ENCODE measurements at regions not wholly inside any gene's neighbourhood (a gene's known extent, or its start where the extent isn't known, plus 50 kb on each side); places are given as distances from the start of the nearest gene placed in this dataset.

- TF ChIP-seq CTCF (IDR thresholded peaks at IDR 0.05; ENCODE audit: insufficient read depth, low read depth, low read length): no peak
- no peak for TF ChIP-seq EZH2 (IDR thresholded peaks at IDR 0.05; ENCODE audit: insufficient read depth, low read length)
Measured at GRCh38 chr21:23111070-23111600, 2112.9 kb downstream of the NCAM2 start.

Measured in astrocyte (in vitro differentiated cells and primary cell).